ENCODE measurements at regions not wholly inside any gene's neighbourhood (a gene's known extent, or its start where the extent isn't known, plus 50 kb on each side); places are given as distances from the start of the nearest gene placed in this dataset.

DNA sequence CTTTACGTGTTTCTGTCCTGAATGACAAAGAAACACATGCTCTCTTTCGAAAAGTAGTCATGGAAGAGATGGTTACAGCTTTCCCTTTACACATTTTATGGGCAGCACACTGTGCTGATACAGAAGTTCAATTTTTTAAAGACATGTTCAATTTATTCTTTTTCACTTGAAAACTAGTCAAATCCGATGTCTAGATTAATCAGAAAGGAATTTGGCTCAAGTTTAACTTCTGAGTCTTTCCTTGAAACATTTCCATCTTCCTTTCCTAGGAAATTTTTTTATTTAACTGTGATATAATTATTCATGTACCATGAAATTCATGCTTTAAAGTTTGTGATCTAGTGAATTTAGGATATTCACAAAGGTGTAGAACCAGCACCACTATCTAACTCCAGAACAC lies 360.1 kb downstream of the TNS3 start:
- no peak for DNase-seq (ENCODE audit: low read depth)

GRCh38 chr7:47218378-47219176 lies 363.3 kb downstream of the TNS3 start:
- no peak for DNase-seq (ENCODE audit: low read depth)

- DNase-seq (ENCODE audit: low read depth): no peak
These were observed 364.1 kb downstream of the TNS3 start for GRCh38 chr7:47217570-47218360.

- DNase-seq (ENCODE audit: low read depth): no peak
These were observed 364.8 kb downstream of the TNS3 start for GRCh38 chr7:47217086-47217485.

DNA sequence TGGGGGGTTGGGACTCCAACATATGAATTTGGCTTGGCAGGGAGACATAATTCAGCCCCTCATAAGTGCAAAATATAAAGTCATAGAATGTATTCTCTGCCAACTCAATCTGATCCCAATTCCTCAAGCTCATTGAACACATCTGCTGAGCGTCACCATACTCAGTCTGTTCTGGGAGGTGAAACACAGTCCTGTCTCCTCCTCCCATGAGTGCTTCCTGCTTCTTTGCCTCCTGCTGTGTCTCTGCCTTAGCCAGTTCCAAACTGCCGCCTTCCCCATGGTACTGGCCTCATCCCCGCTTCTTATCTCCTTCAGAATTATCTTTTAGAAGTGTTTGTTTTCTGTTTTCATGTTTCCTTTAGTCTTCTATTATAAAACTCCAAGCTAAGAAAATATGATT lies 365.5 kb downstream of the TNS3 start:
- no peak for DNase-seq (ENCODE audit: low read depth)

GRCh38 chr7:47215640-47216039 lies 366.3 kb downstream of the TNS3 start:
- no peak for DNase-seq (ENCODE audit: low read depth)

DNA sequence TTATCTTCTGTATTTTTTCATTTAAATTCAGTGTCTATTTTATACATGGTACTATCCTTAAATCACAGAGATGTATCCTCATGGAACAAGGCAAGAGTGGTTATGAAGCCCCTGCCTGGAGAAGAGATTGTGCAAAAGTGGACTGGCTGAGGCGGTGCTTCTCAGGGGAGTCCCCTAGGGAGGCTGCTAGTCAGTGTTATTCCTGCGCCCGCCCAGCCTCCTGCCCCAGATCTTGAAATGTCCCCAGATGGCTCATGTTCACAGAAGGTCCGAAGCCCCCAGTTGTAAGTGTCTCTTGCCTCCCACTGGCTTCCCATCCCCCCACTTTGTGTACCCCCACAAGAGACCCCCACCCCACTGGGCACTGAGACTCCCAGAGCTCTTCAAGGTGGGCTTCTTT lies 366.9 kb downstream of the TNS3 start:
- no peak for DNase-seq (ENCODE audit: low read depth)

- no peak for DNase-seq (ENCODE audit: low read depth)
These were observed 368.6 kb downstream of the TNS3 start for GRCh38 chr7:47213276-47213675.

DNA sequence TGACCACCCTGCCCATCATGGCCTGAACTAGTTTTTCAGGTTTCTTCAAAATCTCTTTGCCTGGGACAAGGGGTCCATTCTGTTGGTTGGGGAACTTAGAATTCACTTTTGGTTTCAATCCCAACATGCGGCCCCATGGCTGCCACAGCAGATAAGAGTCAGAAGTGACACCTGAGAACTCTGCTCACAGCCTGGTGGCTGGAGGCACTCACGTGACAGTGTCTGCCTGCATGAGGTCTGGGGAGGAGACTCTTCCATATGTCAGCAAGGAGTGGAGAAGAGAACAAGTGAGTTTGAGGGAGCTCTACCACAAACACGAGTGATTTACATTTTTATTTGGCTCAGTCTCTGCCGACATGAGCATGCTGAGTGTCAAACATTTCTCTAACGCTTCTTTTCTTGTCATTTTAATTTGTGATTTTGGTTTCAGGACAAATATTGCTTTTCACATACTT lies 370.4 kb downstream of the TNS3 start:
- no peak for DNase-seq (ENCODE audit: low read depth)

GRCh38 chr7:47210281-47210854 lies 371.5 kb downstream of the TNS3 start:
- DNase-seq (ENCODE audit: low read depth): no peak

DNA sequence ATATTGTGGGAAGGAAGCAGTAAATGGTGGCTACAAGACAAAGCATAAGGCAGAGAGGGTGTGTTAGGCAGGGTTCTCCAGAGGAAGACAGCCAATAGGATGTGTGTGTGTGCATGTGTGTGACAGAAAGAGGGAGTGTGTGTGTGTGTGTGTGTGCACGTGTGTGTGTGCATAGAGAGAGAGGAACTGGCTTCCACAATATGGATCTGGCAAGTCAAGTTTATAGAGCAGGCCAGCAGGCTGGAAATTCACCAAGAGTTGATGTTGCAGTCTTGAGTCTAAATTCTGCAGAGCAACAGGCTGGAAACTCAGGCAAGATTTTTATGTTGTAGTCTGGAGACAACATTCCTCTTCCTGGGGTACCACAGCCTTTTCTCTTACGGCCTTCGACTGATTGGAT lies 374.0 kb downstream of the TNS3 start:
- DNase-seq (ENCODE audit: low read depth): no peak

- no peak for DNase-seq (ENCODE audit: low read depth)
These were observed 377.2 kb downstream of the TNS3 start for GRCh38 chr7:47204709-47205108.

- DNase-seq (ENCODE audit: low read depth): no peak
These were observed 379.6 kb downstream of the TNS3 start for GRCh38 chr7:47202146-47202783.

DNA sequence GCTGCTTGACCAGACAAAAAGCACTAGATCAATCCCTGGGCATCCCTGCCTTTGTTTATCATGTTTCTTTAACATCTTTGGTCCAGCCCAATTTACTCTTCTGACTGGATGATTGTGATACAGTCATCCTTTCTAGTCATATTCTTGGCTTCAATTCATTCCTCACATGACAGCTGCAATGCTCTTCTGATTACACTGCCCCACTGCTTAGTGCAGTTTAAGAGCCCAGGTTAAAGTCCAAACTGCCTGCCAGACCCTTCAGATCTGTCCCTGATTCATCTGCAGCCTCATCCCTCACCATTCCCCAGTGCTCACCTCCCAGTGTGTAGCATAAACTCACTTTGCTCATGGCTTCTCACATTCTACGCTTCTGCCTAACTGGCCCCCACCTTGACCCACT lies 383.8 kb downstream of the TNS3 start:
- DNase-seq (ENCODE audit: low read depth): no peak

- DNase-seq (ENCODE audit: low read depth): no peak
These were observed 384.4 kb downstream of the TNS3 start for GRCh38 chr7:47197486-47197885.

DNA sequence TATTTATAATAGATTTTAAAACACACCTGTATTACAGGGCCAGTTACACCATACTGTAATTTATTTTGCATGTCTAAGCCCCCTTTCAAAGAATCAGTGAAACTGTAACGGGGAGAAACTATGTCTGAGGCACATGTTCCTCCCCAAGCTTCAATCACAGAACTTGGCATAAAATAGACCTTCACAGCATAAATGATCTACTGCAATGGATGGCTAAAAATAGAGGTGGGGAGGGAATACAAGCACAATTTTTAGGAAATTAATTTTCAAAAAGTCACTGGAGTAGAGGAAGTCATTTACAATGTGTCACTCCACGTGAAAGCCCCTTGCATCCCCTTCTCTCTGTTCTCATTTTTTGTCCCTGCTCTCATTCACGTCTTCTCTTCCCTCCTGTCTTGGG lies 385.2 kb downstream of the TNS3 start:
- no peak for DNase-seq (ENCODE audit: low read depth)

- no peak for DNase-seq (ENCODE audit: low read depth)
These were observed 385.7 kb downstream of the TNS3 start for GRCh38 chr7:47196106-47196645.

DNA sequence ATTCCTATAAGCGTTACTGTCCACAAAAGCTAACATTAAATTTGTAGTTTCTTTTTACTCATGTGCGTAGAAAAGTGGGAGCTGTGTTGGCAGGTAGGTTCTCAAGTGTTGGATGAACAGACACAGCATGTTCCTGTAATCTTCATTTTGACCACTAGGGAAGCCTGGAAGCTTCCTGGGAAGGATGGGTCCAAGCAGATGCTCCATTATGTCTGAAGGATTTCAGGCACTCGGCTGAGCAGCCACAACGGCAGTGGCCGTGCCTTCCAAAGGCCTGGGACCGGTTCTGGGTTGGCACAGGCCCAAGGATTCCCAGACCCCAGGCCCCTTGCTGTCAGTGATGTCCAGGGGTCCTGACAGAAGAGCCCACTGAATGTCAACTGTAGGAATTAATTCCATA lies 386.3 kb downstream of the TNS3 start:
- no peak for DNase-seq (ENCODE audit: low read depth)

GRCh38 chr7:47194516-47195057 lies 387.3 kb downstream of the TNS3 start:
- no peak for DNase-seq (ENCODE audit: low read depth)

DNA sequence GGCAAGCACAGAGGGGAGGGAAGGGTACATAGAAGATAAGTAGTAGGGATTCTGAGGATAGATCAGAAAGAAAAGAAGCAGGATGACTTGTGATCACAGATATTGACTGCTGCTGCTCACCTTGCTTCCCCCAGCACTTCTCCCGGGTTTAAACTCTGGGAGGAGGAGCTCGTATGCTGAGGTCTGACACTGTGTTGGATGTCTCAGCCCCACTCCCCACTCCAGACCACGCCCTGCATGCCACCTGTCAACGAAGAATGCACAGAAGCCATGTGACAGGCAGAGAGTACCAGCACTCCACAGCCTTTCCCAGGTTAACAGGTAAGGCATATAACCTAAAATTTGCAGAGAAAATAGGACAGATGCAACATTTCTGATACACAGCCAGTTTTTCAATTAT lies 388.9 kb downstream of the TNS3 start:
- no peak for DNase-seq (ENCODE audit: low read depth)

DNA sequence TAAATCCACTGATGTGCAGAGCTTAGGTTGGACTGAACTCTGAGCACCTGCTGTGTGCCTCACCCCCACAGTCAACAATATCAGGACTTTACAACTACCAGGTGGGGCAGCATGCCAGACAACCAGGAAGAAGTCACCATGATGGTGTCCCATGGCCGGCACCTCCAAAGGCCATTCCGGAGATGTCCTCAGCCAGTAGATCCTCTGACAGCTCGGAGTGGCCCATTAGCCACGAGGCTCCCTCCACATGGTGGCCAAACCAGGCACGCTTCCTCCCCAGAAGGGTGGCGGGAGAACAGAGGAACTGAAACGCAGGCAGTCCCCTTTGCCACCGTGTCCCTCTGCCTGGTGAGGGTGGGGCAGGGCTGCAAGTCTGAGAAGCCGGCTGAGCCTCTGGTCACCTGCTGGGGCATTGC lies 390.0 kb downstream of the TNS3 start:
- no peak for DNase-seq (ENCODE audit: low read depth)

GRCh38 chr7:47191316-47191715 lies 390.6 kb downstream of the TNS3 start:
- no peak for DNase-seq (ENCODE audit: low read depth)

Measured in activated T-cell treated with anti-CD3 and anti-CD28 coated beads for 24 hours (primary cell).